ENCODE measurements at regions not wholly inside any gene's neighbourhood (a gene's known extent, or its start where the extent isn't known, plus 50 kb on each side); places are given as distances from the start of the nearest gene placed in this dataset.
"Not testable (repeated sequence)": the region's sequence is repeated elsewhere in the genome, so short reads cannot be mapped to it uniquely, and the experiment has no call there.

- not testable (repeated sequence) for TF ChIP-seq POLR2AphosphoS5 (IDR thresholded peaks at IDR 0.05; ENCODE audit: borderline replicate concordance, low read depth, low read length); EZH2 (IDR thresholded peaks at IDR 0.05); FOXP2 (optimal IDR thresholded peaks at IDR 0.05; ENCODE audit: control extremely low read depth, extremely low read length, insufficient read depth)
These were observed 61.8 kb upstream of the MITF start for GRCh38 chr3:69677456-69677855.

Measured in SK-N-MC (cell line).